Right ventricle myocardium superior (tissue), 1 donor: ENCODE measurements at regions not wholly inside any gene's neighbourhood (a gene's known extent, or its start where the extent isn't known, plus 50 kb on each side); places are given as distances from the start of the nearest gene placed in this dataset.

Experiments
- ATAC-seq: fragments of 200-7000 bp; cut with Tn5 transposase; one replicate; pipeline ENCODE4 v1.9.1; 2020; ENCODE audit warnings: mild to moderate bottlenecking; ENCODE audit not compliant: poor library complexity
- DNase-seq: peaks from one replicate; pipeline ENCODE4 v3.0.0-alpha.2; 2020
- intact Hi-C: fragments of 100-400 bp; cut with DNase I; formaldehyde crosslinking; loops from one replicate; pipeline ENCODE4 v1.11.2; 2022
- donor health status: DM: no; HTN: yes; CAD: no; lungs with severe emphysema.

GRCh38 chr6:44665683-44666082 lies 278.2 kb downstream of the CDC5L start:
- intact Hi-C loops, result no loop called here
- no peak for DNase-seq

GRCh38 chr6:44666324-44666723 lies 278.8 kb downstream of the CDC5L start:
- intact Hi-C loops, result no loop called here
- DNase-seq, result no peak

More at GRCh38 chr6:44665683-44666082, 278.2 kb downstream of the CDC5L start:
- no peak for ATAC-seq

GRCh38 chr6:44667226-44667625 lies 279.7 kb downstream of the CDC5L start:
- DNase-seq (no peak), ATAC-seq (no peak)
- intact Hi-C loops, result no loop called here

More at GRCh38 chr6:44666324-44666723, 278.8 kb downstream of the CDC5L start:
- no peak for ATAC-seq

- ATAC-seq (peak; percentile 48), DNase-seq (no peak)
- intact Hi-C loops, result no loop called here
Observed at GRCh38 chr6:44667668-44668390, 280.3 kb downstream of the CDC5L start.

- ATAC-seq, result no peak
- no peak for DNase-seq
- intact Hi-C loops, result no loop called here
Observed at GRCh38 chr6:44668391-44668930, 281.0 kb downstream of the CDC5L start.

GRCh38 chr6:44668976-44669934 lies 281.7 kb downstream of the CDC5L start:
- ATAC-seq (no peak), DNase-seq (no peak)
- intact Hi-C loops, result no loop called here

- no peak for DNase-seq
- no peak for ATAC-seq
- intact Hi-C loops, result no loop called here
Observed at GRCh38 chr6:44670146-44670545, 282.6 kb downstream of the CDC5L start.

- intact Hi-C loops, result no loop called here
- DNase-seq, result no peak
- no peak for ATAC-seq
Observed at GRCh38 chr6:44671333-44671732, 283.8 kb downstream of the CDC5L start.

- intact Hi-C loops, result no loop called here
- ATAC-seq (no peak), DNase-seq (no peak)
Observed at GRCh38 chr6:44672086-44672485, 284.6 kb downstream of the CDC5L start.

GRCh38 chr6:44672841-44673240 lies 285.3 kb downstream of the CDC5L start:
- ATAC-seq (no peak), DNase-seq (no peak)
- intact Hi-C loops, result no loop called here

GRCh38 chr6:44674226-44675155 lies 287.0 kb downstream of the CDC5L start:
- intact Hi-C loops, result no loop called here
- no peak for ATAC-seq
- DNase-seq, result no peak

- DNase-seq (no peak), ATAC-seq (no peak)
- intact Hi-C loops, result no loop called here
Observed at GRCh38 chr6:44675449-44675848, 287.9 kb downstream of the CDC5L start.

- DNase-seq (no peak), ATAC-seq (no peak)
- intact Hi-C loops, result no loop called here
Observed at GRCh38 chr6:44676246-44676790, 288.8 kb downstream of the CDC5L start.

- intact Hi-C loops, result no loop called here
- no peak for DNase-seq
- ATAC-seq, result no peak
Observed at GRCh38 chr6:44676826-44677433, 289.4 kb downstream of the CDC5L start.

- DNase-seq, result no peak
- intact Hi-C loops, result no loop called here
- no peak for ATAC-seq
Observed at GRCh38 chr6:44678252-44678935, 290.9 kb downstream of the CDC5L start.

- intact Hi-C loops, result no loop called here
- DNase-seq, result no peak
- ATAC-seq, result no peak
Observed at GRCh38 chr6:44679438-44680201, 292.1 kb downstream of the CDC5L start.
